CD14-positive monocyte (primary cell): ENCODE measurements at regions not wholly inside any gene's neighbourhood (a gene's known extent, or its start where the extent isn't known, plus 50 kb on each side); places are given as distances from the start of the nearest gene placed in this dataset.

ENCODE experiments used
- DNase-seq, 3 donors: peaks; one replicate each; pipeline ENCODE4 v3.0.0-alpha.2; 2011 to 2022
- H2AFZ ChIP-seq: 2 replicates; pipeline ENCODE4 v1.6.0; 2012; ENCODE audit warnings: mild to moderate bottlenecking, low read depth, low read length, inconsistent platforms; ENCODE audit not compliant: insufficient read depth, poor library complexity, severe bottlenecking
- H3K27ac ChIP-seq, 2 donors: 1 replicate in 1 of 2; 2 replicates in 1 of 2; pipeline ENCODE4 v1.5.1; 2012 to 2013; ENCODE audit warnings: low read length in 2 of 2, control low read depth in 1 of 2, inconsistent platforms in 1 of 2, low read depth in 1 of 2, mild to moderate bottlenecking in 1 of 2
- H3K27me3 ChIP-seq, 2 donors: one replicate each; pipeline versions ENCODE4 v1.6.0 to v1.6.1; 2011 to 2013; ENCODE audit warnings: low read length in 2 of 2; ENCODE audit not compliant: control insufficient read depth in 2 of 2, insufficient read depth in 2 of 2
- H3K36me3 ChIP-seq, 2 donors: replicated peaks in 1 of 2; 1 replicate in 1 of 2; 2 replicates in 1 of 2; pipeline versions ENCODE4 v1.5.1 to v1.6.1; 2012 to 2013; ENCODE audit warnings: low read length in 2 of 2, control low read depth in 1 of 2, inconsistent platforms in 1 of 2, mild to moderate bottlenecking in 1 of 2; ENCODE audit not compliant: insufficient read depth in 2 of 2, control insufficient read depth in 1 of 2
- H3K4me1 ChIP-seq, 2 donors: 1 replicate in 1 of 2; 2 replicates in 1 of 2; pipeline versions ENCODE4 v1.5.1 to v1.6.1; 2012 to 2013; ENCODE audit warnings: low read length in 2 of 2, control low read depth in 1 of 2, inconsistent platforms in 1 of 2, mild to moderate bottlenecking in 1 of 2, moderate library complexity in 1 of 2; ENCODE audit not compliant: insufficient read depth in 2 of 2, control insufficient read depth in 1 of 2
- H3K4me2 ChIP-seq: replicated peaks from 2 replicates; pipeline ENCODE3; 2012; ENCODE audit warnings: low read length, moderate library complexity, mild to moderate bottlenecking; ENCODE audit not compliant: poor library complexity, severe bottlenecking; ENCODE audit errors: extremely low read depth
- H3K4me3 ChIP-seq, 3 experiments: fragments of 200-600 bp in 1 of 3; sonication (generic) in 1 of 3; replicated peaks in 1 of 3; 1 replicate in 2 of 3; 2 replicates in 1 of 3; pipeline ENCODE4 v1.5.1; 2011 to 2013; ENCODE audit warnings: low read length in 3 of 3, mild to moderate bottlenecking in 3 of 3, control low read depth in 2 of 3, low read depth in 2 of 3, inconsistent platforms in 1 of 3, moderate library complexity in 1 of 3
- H3K79me2 ChIP-seq: 2 replicates; pipeline ENCODE4 v1.6.0; 2012; ENCODE audit warnings: mild to moderate bottlenecking, control low read depth, inconsistent platforms, low read length, moderate library complexity; ENCODE audit not compliant: insufficient read depth
- H3K9ac ChIP-seq: 2 replicates; pipeline ENCODE4 v1.6.0; 2017; ENCODE audit warnings: low read length, mild to moderate bottlenecking; ENCODE audit not compliant: insufficient read depth, poor library complexity, severe bottlenecking
- H3K9me3 ChIP-seq, 2 donors: replicated peaks in 1 of 2; 1 replicate in 1 of 2; 2 replicates in 1 of 2; pipeline versions ENCODE4 v1.5.1 to v1.6.1; 2012 to 2013; ENCODE audit warnings: low read length in 2 of 2, control low read depth in 1 of 2; ENCODE audit not compliant: control insufficient read depth in 1 of 2, insufficient read depth in 1 of 2
- H4K20me1 ChIP-seq: 2 replicates; pipeline ENCODE4 v1.6.0; 2012; ENCODE audit warnings: mild to moderate bottlenecking, low read length, control low read depth, moderate library complexity; ENCODE audit not compliant: insufficient read depth
- H3K27ac Mint-ChIP-seq, 7 donors: one replicate each; pipeline ENCODE4 v1.8.0; 2020; ENCODE audit warnings: mild to moderate bottlenecking in 7 of 7, mixed read lengths in 7 of 7, moderate library complexity in 6 of 7, inconsistent platforms in 2 of 7
- H3K27me3 Mint-ChIP-seq, 3 donors: one replicate each; pipeline ENCODE4 v1.8.0; 2021 to 2022; ENCODE audit warnings: low read depth in 3 of 3, mild to moderate bottlenecking in 3 of 3, mixed read lengths in 3 of 3, moderate library complexity in 3 of 3, inconsistent platforms in 1 of 3
- H3K36me3 Mint-ChIP-seq, 2 donors: one replicate each; pipeline ENCODE4 v1.8.0; 2020; ENCODE audit warnings: mixed read lengths in 2 of 2, inconsistent platforms in 1 of 2, mild to moderate bottlenecking in 1 of 2
- H3K4me1 Mint-ChIP-seq: one replicate; pipeline ENCODE4 v1.8.0; 2020; ENCODE audit warnings: mild to moderate bottlenecking, mixed read lengths
- H3K4me3 Mint-ChIP-seq, 2 donors: one replicate each; pipeline ENCODE4 v1.8.0; 2020; ENCODE audit warnings: mild to moderate bottlenecking in 2 of 2, mixed read lengths in 2 of 2, moderate library complexity in 1 of 2
- H3K9me3 Mint-ChIP-seq, 7 donors: one replicate each; pipeline ENCODE4 v1.8.0; 2020 to 2022; ENCODE audit warnings: mixed read lengths in 7 of 7, mild to moderate bottlenecking in 6 of 7, moderate library complexity in 6 of 7, inconsistent platforms in 2 of 7
- WGBS: methylation state at CpG from one replicate; pipeline ENCODE4 v1.1.5; 2013; ENCODE audit warnings: missing lambda C conversion rate; ENCODE audit not compliant: insufficient coverage; 5-methylcytosine and 5-hydroxymethylcytosine counted together
- intact Hi-C, 2 donors: fragments of 100-400 bp; cut with micrococcal nuclease; formaldehyde crosslinking; loops; one replicate each; pipeline versions ENCODE4 v1.15.0 to v1.15.1; 2023
- TF ChIP-seq, protein P1 (sequence below): fragments of 200-600 bp; IDR thresholded peaks from one replicate; pipeline ENCODE4 v1.8.0; 2022; ENCODE audit warnings: antibody characterized with exemption, mild to moderate bottlenecking

DNA sequence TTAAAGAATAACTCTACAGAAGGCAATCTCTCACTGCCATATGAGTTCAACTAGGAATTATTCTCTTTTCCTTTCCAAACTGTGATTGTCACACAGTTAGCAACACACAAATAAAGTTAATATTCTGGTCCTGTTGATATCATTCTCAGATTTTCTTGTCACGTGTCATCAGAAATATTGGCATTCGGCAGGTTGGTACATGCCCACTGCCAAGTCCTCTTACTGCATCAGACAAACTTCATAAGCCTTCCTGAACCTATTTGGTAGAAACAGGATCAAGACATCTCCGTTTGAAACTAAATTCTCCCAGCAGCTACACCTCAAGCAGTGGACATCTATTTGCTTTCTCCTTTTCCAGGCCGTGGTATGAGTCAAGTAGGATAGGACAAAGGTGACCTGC is 177.9 kb upstream of the SOX2 start:
- Histone ChIP-seq H3K4me2 (no peak overlapping the region), H3K9me3 (no peaks in the 10 kb centered on the region), H3K27ac (no peak overlapping the region), H3K79me2 (no peaks in the 10 kb centered on the region), H2AFZ (no peak overlapping the region), H3K27me3 (no peaks in the 10 kb centered on the region), H3K4me3 (no peak overlapping the region), H3K36me3 (no peaks in the 10 kb centered on the region), H3K4me1 (no peaks in the 10 kb centered on the region), H4K20me1 (no peaks in the 10 kb centered on the region), H3K9ac (no peak overlapping the region)
- Mint-ChIP-seq H3K4me1 (no peaks in the 10 kb centered on the region), H3K36me3 (no peaks in the 10 kb centered on the region), H3K27ac (no peak overlapping the region), H3K9me3 (peaks cover 0 to 2% (median 1%) of the 10 kb centered on the region in 7 donors), H3K4me3 (no peak overlapping the region), H3K27me3 (no peaks in the 10 kb centered on the region)
- intact Hi-C loops, result no loop called here
- 93% methylated on average over 2 of the region's 4 CpGs for WGBS
- TF ChIP-seq, protein P1, sequence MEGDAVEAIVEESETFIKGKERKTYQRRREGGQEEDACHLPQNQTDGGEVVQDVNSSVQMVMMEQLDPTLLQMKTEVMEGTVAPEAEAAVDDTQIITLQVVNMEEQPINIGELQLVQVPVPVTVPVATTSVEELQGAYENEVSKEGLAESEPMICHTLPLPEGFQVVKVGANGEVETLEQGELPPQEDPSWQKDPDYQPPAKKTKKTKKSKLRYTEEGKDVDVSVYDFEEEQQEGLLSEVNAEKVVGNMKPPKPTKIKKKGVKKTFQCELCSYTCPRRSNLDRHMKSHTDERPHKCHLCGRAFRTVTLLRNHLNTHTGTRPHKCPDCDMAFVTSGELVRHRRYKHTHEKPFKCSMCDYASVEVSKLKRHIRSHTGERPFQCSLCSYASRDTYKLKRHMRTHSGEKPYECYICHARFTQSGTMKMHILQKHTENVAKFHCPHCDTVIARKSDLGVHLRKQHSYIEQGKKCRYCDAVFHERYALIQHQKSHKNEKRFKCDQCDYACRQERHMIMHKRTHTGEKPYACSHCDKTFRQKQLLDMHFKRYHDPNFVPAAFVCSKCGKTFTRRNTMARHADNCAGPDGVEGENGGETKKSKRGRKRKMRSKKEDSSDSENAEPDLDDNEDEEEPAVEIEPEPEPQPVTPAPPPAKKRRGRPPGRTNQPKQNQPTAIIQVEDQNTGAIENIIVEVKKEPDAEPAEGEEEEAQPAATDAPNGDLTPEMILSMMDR, result no peak
- no peak for DNase-seq

DNA sequence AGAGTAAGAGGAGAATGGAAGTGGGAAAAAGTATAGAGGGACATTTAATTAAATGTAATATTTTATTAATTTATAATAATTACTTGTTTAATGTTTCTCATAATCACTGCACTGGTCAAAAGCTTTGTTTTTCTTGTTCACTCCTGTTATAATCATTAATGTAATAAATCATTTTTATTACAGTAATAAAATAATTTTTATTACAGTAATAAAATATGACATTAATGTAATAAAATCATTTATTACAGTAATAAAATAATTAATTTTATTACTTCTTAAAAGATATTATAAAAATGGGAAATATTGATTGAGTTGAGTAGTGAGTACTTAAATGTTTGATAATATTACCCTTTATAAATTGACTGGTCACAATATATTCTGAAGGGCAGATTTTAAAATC is 181.1 kb upstream of the SOX2 start:
- Mint-ChIP-seq H3K4me1 (no peaks in the 10 kb centered on the region), H3K27ac (no peak overlapping the region), H3K9me3 (peaks cover 0 to 2% (median 0%) of the 10 kb centered on the region in 7 donors), H3K36me3 (no peaks in the 10 kb centered on the region), H3K4me3 (no peak overlapping the region), H3K27me3 (no peaks in the 10 kb centered on the region)
- no peak overlapping the region for H3K4me3 ChIP-seq
- H3K9me3 ChIP-seq, result no peaks in the 10 kb centered on the region
- no peak overlapping the region for H3K4me2 ChIP-seq
- H3K27ac ChIP-seq, result no peak overlapping the region
- H3K27me3 ChIP-seq, result no peaks in the 10 kb centered on the region
- H4K20me1 ChIP-seq, result no peaks in the 10 kb centered on the region
- intact Hi-C loops, result no loop called here
- TF ChIP-seq, protein P1, result no peak
- H3K36me3 ChIP-seq, result no peaks in the 10 kb centered on the region
- no peaks in the 10 kb centered on the region for H3K79me2 ChIP-seq
- H3K4me1 ChIP-seq, result no peaks in the 10 kb centered on the region
- no peak for DNase-seq
- no peak overlapping the region for H2AFZ ChIP-seq
- no peak overlapping the region for H3K9ac ChIP-seq
